GM18517 (cell line): ENCODE measurements at regions not wholly inside any gene's neighbourhood (a gene's known extent, or its start where the extent isn't known, plus 50 kb on each side); places are given as distances from the start of the nearest gene placed in this dataset.

ENCODE experiments used
- ATAC-seq: cut with Tn5 transposase; IDR thresholded peaks from one replicate; pipeline ENCODE4 v1.9.1; 2021; ENCODE audit warnings: mild to moderate bottlenecking, moderate library complexity; ENCODE audit not compliant: unreplicated experiment

GRCh38 chr15:39357480-39358268 is 223.2 kb upstream of the THBS1 start:
- ATAC-seq: no peak

GRCh38 chr15:39358441-39359041 is 222.3 kb upstream of the THBS1 start:
- ATAC-seq: no peak

- no peak for ATAC-seq
Measured at GRCh38 chr15:39359771-39360170, 221.1 kb upstream of the THBS1 start.

GRCh38 chr15:39360452-39360851 is 220.4 kb upstream of the THBS1 start:
- ATAC-seq: no peak

GRCh38 chr15:39361497-39361896 is 219.4 kb upstream of the THBS1 start:
- no peak for ATAC-seq

GRCh38 chr15:39362821-39363561 is 217.9 kb upstream of the THBS1 start:
- no peak for ATAC-seq

- no peak for ATAC-seq
Measured at GRCh38 chr15:39363761-39364586, 216.9 kb upstream of the THBS1 start.

GRCh38 chr15:39364721-39365120 is 216.2 kb upstream of the THBS1 start:
- no peak for ATAC-seq

- no peak for ATAC-seq
Measured at GRCh38 chr15:39365161-39365560, 215.7 kb upstream of the THBS1 start.

- ATAC-seq: peak; percentile 57
Measured at GRCh38 chr15:39365873-39366272, 215.0 kb upstream of the THBS1 start.

GRCh38 chr15:39367596-39367995 is 213.3 kb upstream of the THBS1 start:
- no peak for ATAC-seq

- no peak for ATAC-seq
Measured at GRCh38 chr15:39369768-39370167, 211.1 kb upstream of the THBS1 start.

- ATAC-seq: no peak
Measured at GRCh38 chr15:39376371-39376909, 204.4 kb upstream of the THBS1 start.

- peak; percentile 86 for ATAC-seq
Measured at GRCh38 chr15:39381517-39381916, 199.4 kb upstream of the THBS1 start.

- no peak for ATAC-seq
Measured at GRCh38 chr15:39388118-39388517, 192.8 kb upstream of the THBS1 start.

GRCh38 chr15:39391230-39391629 is 189.6 kb upstream of the THBS1 start:
- no peak for ATAC-seq

- no peak for ATAC-seq
Measured at GRCh38 chr15:39392469-39393047, 188.3 kb upstream of the THBS1 start.

GRCh38 chr15:39393575-39394335 is 187.1 kb upstream of the THBS1 start:
- no peak for ATAC-seq

GRCh38 chr15:39394496-39394895 is 186.4 kb upstream of the THBS1 start:
- ATAC-seq: no peak
